Chondrocyte (in vitro differentiated cells): ENCODE measurements at regions not wholly inside any gene's neighbourhood (a gene's known extent, or its start where the extent isn't known, plus 50 kb on each side); places are given as distances from the start of the nearest gene placed in this dataset.

Source experiments
- DNase-seq: peaks from one replicate; pipeline ENCODE4 v3.0.0; 2021; ENCODE audit warnings: mixed read lengths, low spot score
- H3K27ac Mint-ChIP-seq: one replicate; pipeline ENCODE4 v1.8.0; 2021; ENCODE audit warnings: mild to moderate bottlenecking, moderate library complexity, mixed read lengths; ENCODE audit not compliant: unreplicated experiment
- H3K27me3 Mint-ChIP-seq: 2 replicates; pipeline ENCODE4 v1.8.0; 2021; ENCODE audit warnings: low read depth, mixed read lengths
- H3K36me3 Mint-ChIP-seq: 2 replicates; pipeline ENCODE4 v1.8.0; 2021; ENCODE audit warnings: low read depth, mixed read lengths
- H3K4me1 Mint-ChIP-seq: 2 replicates; pipeline ENCODE4 v1.8.0; 2021; ENCODE audit warnings: low read depth, mild to moderate bottlenecking, mixed read lengths
- H3K4me3 Mint-ChIP-seq: one replicate; pipeline ENCODE4 v1.8.0; 2021; ENCODE audit warnings: mild to moderate bottlenecking, moderate library complexity, mixed read lengths; ENCODE audit not compliant: unreplicated experiment
- H3K9me3 Mint-ChIP-seq: 2 replicates; pipeline ENCODE4 v1.8.0; 2021; ENCODE audit warnings: low read depth, mixed read lengths
- TF ChIP-seq, protein P1 (sequence below): fragments of 200-600 bp; sonication (generic); IDR thresholded peaks from 2 replicates; pipeline ENCODE4 v1.5.0; 2021; ENCODE audit warnings: antibody characterized with exemption, mild to moderate bottlenecking, moderate library complexity

DNA sequence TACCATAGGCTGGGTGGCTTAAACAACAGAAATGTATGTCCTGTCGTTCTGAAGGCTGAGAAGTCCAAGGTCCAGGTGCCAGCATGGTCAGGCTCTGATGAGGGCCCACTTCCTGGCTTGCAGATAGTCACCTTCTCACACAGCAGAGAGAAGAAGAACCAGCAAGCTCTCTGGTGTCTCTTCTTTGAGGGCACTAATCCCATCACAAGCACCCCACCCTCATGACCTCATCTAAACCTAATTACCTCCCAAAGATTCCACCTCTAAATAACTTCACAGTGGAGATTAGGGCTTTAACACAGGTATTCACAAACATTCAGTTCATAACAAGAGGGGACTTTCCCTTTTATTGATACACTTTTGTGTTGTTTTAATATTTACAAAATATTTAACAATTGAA lies 61.1 kb downstream of the RIN2 start:
- Mint-ChIP-seq H3K4me1 (peaks cover 36% of the 10 kb centered on the region), H3K27me3 (no peaks in the 10 kb centered on the region), H3K36me3 (no peaks in the 10 kb centered on the region), H3K9me3 (no peaks in the 10 kb centered on the region), H3K27ac (no peak overlapping the region), H3K4me3 (no peak overlapping the region)
- no peak for DNase-seq
- TF ChIP-seq, protein P1, sequence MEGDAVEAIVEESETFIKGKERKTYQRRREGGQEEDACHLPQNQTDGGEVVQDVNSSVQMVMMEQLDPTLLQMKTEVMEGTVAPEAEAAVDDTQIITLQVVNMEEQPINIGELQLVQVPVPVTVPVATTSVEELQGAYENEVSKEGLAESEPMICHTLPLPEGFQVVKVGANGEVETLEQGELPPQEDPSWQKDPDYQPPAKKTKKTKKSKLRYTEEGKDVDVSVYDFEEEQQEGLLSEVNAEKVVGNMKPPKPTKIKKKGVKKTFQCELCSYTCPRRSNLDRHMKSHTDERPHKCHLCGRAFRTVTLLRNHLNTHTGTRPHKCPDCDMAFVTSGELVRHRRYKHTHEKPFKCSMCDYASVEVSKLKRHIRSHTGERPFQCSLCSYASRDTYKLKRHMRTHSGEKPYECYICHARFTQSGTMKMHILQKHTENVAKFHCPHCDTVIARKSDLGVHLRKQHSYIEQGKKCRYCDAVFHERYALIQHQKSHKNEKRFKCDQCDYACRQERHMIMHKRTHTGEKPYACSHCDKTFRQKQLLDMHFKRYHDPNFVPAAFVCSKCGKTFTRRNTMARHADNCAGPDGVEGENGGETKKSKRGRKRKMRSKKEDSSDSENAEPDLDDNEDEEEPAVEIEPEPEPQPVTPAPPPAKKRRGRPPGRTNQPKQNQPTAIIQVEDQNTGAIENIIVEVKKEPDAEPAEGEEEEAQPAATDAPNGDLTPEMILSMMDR = no peak

DNA sequence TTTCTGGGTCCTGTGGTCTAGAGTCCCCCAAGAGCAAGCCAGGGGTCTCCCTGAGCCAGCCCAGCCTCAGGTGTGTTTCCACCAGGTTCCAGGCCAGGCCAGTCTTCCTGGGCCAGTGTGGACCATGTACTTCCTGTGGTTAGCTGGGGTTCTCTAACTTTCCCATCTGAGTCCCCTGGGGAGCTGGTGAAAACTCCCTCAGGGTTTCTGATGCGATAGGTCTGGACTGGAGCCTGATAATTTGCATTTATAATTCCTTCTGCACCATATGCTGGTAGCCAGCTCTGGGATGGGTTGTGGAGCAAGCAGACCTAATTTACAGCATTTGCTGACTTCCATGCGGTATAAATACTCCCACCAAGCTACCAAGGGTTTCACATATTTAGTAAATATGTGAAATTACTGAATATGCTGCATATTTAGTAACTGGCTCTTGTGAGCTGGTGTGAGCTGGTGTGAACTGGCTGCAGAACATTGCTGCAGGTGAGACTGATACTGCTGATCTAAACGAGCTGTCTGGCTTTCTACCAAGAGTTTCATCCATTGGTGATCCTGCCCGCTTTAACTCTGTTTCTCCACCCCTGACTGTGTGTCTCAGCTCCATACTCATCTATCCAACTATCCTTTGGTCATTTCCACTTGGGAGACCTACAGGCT lies 62.6 kb downstream of the RIN2 start:
- Mint-ChIP-seq H3K4me3 (no peak overlapping the region), H3K36me3 (no peaks in the 10 kb centered on the region), H3K27ac (no peak overlapping the region), H3K9me3 (no peaks in the 10 kb centered on the region), H3K4me1 (peaks cover 28% of the 10 kb centered on the region), H3K27me3 (no peaks in the 10 kb centered on the region)
- no peak for DNase-seq
- TF ChIP-seq, protein P1 = no peak

DNA sequence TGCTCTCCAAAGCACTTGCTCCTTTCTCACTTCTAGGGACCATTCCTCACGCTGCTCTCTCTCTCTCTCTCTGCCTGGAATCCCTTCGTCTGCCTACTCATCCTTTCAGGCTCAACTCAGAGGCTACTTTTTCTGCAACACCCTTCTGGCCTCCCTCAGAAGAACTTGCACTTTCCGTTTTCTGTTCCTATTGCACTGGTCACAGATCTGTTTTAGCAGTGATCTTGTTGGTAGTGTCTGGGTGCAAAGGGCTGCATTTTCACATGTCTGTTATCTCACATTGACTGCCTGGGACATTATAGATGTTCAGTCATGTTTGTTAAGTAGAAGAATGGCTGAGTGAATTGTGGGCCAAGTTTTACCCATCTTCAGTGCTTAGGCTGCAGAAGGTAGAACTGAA lies 63.5 kb downstream of the RIN2 start:
- Mint-ChIP-seq H3K27ac (no peak overlapping the region), H3K27me3 (no peaks in the 10 kb centered on the region), H3K4me3 (no peak overlapping the region), H3K36me3 (no peaks in the 10 kb centered on the region), H3K9me3 (no peaks in the 10 kb centered on the region), H3K4me1 (peaks cover 19% of the 10 kb centered on the region)
- TF ChIP-seq, protein P1 = no peak
- DNase-seq = no peak

DNA sequence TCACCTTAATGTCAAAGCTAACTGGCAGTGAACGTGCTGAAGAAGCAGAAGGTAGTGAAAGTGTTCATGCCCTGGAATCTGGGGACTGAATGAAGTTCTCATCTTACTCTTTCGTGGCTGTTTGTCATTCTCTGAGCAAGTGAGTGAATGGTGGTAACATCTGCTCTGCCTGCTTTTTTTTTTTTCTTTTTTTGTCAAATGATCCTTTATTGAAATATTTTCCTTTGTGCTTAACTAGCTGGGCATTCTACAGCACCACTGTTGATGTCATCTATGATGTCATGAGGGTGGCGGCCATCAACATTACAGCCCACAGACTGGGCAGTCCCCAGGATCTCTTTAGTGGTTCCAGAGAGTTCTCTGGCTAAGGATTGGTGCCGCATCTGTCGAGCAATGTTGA lies 65.2 kb downstream of the RIN2 start:
- TF ChIP-seq, protein P1 = no peak
- no peaks in the 10 kb centered on the region for H3K36me3 Mint-ChIP-seq
- DNase-seq = no peak
- H3K4me1 Mint-ChIP-seq = peaks cover 13% of the 10 kb centered on the region
- H3K9me3 Mint-ChIP-seq = no peaks in the 10 kb centered on the region
- H3K4me3 Mint-ChIP-seq = no peak overlapping the region
- no peaks in the 10 kb centered on the region for H3K27me3 Mint-ChIP-seq
- H3K27ac Mint-ChIP-seq = no peak overlapping the region

DNA sequence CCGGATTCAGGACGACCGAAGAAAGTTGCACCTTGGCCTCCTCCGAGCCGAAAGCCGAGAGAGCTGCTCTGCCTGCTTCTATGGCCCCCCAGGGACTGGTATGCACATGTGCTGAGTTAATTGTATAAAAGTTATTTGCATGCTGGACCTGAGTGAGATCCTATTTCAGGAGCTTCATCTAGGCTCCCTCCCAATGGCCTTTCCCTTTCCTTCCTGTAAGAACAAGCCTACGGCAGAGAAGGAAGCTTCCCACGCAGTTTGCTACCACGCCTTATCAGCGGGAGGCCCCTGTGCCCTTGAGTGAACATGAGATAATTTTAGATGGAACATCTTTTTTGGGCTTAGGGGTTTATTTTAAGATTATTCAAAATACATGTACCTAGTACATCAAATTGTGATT lies 65.9 kb downstream of the RIN2 start:
- TF ChIP-seq, protein P1 = no peak
- H3K9me3 Mint-ChIP-seq = no peaks in the 10 kb centered on the region
- no peak overlapping the region for H3K27ac Mint-ChIP-seq
- no peaks in the 10 kb centered on the region for H3K27me3 Mint-ChIP-seq
- no peak overlapping the region for H3K4me3 Mint-ChIP-seq
- no peaks in the 10 kb centered on the region for H3K36me3 Mint-ChIP-seq
- no peak for DNase-seq
- H3K4me1 Mint-ChIP-seq = peaks cover 16% of the 10 kb centered on the region
